ENCODE measurements at regions not wholly inside any gene's neighbourhood (a gene's known extent, or its start where the extent isn't known, plus 50 kb on each side); places are given as distances from the start of the nearest gene placed in this dataset.

DNA sequence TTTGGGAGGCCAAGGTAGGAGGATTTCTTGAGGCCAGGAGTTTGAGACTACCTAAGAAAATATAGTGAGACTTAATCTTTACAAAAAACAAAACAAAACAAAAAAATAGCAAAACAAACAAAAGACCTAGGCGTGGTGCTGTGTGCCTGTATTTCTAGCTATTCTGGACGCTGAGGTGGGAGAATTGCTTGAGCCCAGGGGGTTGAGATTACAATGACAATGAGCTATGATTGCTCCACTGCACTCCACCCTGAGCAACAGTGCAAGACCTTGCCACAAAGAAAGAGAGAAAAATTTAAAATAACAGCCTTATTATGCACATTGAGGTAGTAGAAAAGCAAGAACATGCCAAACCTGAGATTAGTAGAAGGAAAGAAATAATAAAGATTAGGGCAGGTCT lies 657.7 kb downstream of the PDHA2 start:
- Mint-ChIP-seq H3K9me3 (ENCODE audit: unreplicated experiment) (peaks cover 5% of the 10 kb centered on the region), H3K36me3 (ENCODE audit: low read depth, unreplicated experiment) (no peaks in the 10 kb centered on the region), H3K4me3 (ENCODE audit: unreplicated experiment) (no peak overlapping the region), H3K4me1 (ENCODE audit: low read depth, unreplicated experiment) (no peaks in the 10 kb centered on the region), H3K27ac (ENCODE audit: unreplicated experiment) (no peak overlapping the region), H3K27me3 (ENCODE audit: low read depth, unreplicated experiment) (no peaks in the 10 kb centered on the region)
- Histone ChIP-seq H3K27ac (ENCODE audit: low read depth, low read length) (no peak overlapping the region), H3K9me3 (ENCODE audit: insufficient read depth, low read depth, low read length) (peaks cover 5% of the 10 kb centered on the region), H3K27me3 (ENCODE audit: insufficient read depth, low read length) (no peaks in the 10 kb centered on the region), H3K4me2 (ENCODE audit: low read length) (no peak overlapping the region), H2AFZ (ENCODE audit: low read depth, low read length) (no peak overlapping the region), H4K20me1 (ENCODE audit: insufficient read depth, low read length) (no peaks in the 10 kb centered on the region), H3K36me3 (ENCODE audit: insufficient read depth, low read length) (no peaks in the 10 kb centered on the region), H3K79me2 (ENCODE audit: insufficient read depth, low read length) (no peaks in the 10 kb centered on the region), H3K4me1 (ENCODE audit: insufficient read depth, low read length) (no peaks in the 10 kb centered on the region), H3K4me3 (ENCODE audit: insufficient read depth, low read depth, low read length) (no peak overlapping the region), H3K9ac (ENCODE audit: low read length) (no peak overlapping the region)
- no peak for DNase-seq (ENCODE audit: low read depth)
- TF ChIP-seq CTCF (IDR thresholded peaks at IDR 0.05; ENCODE audit: insufficient read depth, low read depth, low read length) (no peak), EZH2 (IDR thresholded peaks at IDR 0.05; ENCODE audit: insufficient read depth, low read length) (no peak)
- FAIRE-seq: no peak

DNA sequence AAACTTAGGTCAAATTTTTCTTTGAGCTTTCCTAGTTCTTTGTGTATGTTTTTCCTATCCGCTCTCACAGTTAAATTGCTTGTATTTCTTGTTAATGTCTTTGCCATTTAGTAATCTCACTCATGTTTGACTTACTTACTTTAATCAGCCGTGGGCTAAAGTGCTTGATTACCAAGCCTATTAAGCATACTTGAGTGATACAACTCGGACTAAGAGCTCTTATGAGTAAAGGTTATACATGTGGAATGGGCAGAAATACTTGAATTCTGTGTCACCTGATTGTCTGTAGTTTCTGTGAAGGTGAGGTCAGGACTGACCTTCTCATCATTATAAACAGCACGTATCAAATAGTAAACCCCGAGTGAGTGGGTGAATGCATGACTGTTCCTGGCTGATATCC lies 664.5 kb downstream of the PDHA2 start:
- H3K4me2 ChIP-seq (ENCODE audit: low read length): no peak overlapping the region
- Mint-ChIP-seq H3K36me3 (ENCODE audit: low read depth, unreplicated experiment) (no peaks in the 10 kb centered on the region), H3K4me1 (ENCODE audit: low read depth, unreplicated experiment) (no peaks in the 10 kb centered on the region), H3K27ac (ENCODE audit: unreplicated experiment) (no peak overlapping the region), H3K9me3 (ENCODE audit: unreplicated experiment) (peaks cover 4% of the 10 kb centered on the region), H3K27me3 (ENCODE audit: low read depth, unreplicated experiment) (no peaks in the 10 kb centered on the region), H3K4me3 (ENCODE audit: unreplicated experiment) (no peak overlapping the region)
- H3K9me3 ChIP-seq (ENCODE audit: insufficient read depth, low read depth, low read length): no peaks in the 10 kb centered on the region
- H3K36me3 ChIP-seq (ENCODE audit: insufficient read depth, low read length): no peaks in the 10 kb centered on the region
- TF ChIP-seq EZH2 (IDR thresholded peaks at IDR 0.05; ENCODE audit: insufficient read depth, low read length) (no peak), CTCF (IDR thresholded peaks at IDR 0.05; ENCODE audit: insufficient read depth, low read depth, low read length) (no peak)
- H4K20me1 ChIP-seq (ENCODE audit: insufficient read depth, low read length): no peaks in the 10 kb centered on the region
- no peak overlapping the region for H2AFZ ChIP-seq (ENCODE audit: low read depth, low read length)
- no peak overlapping the region for H3K4me3 ChIP-seq (ENCODE audit: insufficient read depth, low read depth, low read length)
- H3K9ac ChIP-seq (ENCODE audit: low read length): no peak overlapping the region
- DNase-seq (ENCODE audit: low read depth) (no peak), FAIRE-seq (no peak)
- no peaks in the 10 kb centered on the region for H3K79me2 ChIP-seq (ENCODE audit: insufficient read depth, low read length)
- H3K27ac ChIP-seq (ENCODE audit: low read depth, low read length): no peak overlapping the region
- no peaks in the 10 kb centered on the region for H3K4me1 ChIP-seq (ENCODE audit: insufficient read depth, low read length)
- H3K27me3 ChIP-seq (ENCODE audit: insufficient read depth, low read length): no peaks in the 10 kb centered on the region

- no peak overlapping the region for H3K4me3 Mint-ChIP-seq (ENCODE audit: unreplicated experiment)
- Histone ChIP-seq H3K27me3 (ENCODE audit: insufficient read depth, low read length) (no peaks in the 10 kb centered on the region), H3K79me2 (ENCODE audit: insufficient read depth, low read length) (no peaks in the 10 kb centered on the region), H3K36me3 (ENCODE audit: insufficient read depth, low read length) (no peaks in the 10 kb centered on the region), H3K9me3 (ENCODE audit: insufficient read depth, low read depth, low read length) (no peaks in the 10 kb centered on the region), H3K27ac (ENCODE audit: low read depth, low read length) (no peak overlapping the region), H3K9ac (ENCODE audit: low read length) (no peak overlapping the region), H3K4me1 (ENCODE audit: insufficient read depth, low read length) (no peaks in the 10 kb centered on the region), H4K20me1 (ENCODE audit: insufficient read depth, low read length) (no peaks in the 10 kb centered on the region), H2AFZ (ENCODE audit: low read depth, low read length) (no peak overlapping the region), H3K4me3 (ENCODE audit: insufficient read depth, low read depth, low read length) (no peak overlapping the region), H3K4me2 (ENCODE audit: low read length) (no peak overlapping the region)
- H3K9me3 Mint-ChIP-seq (ENCODE audit: unreplicated experiment): no peaks in the 10 kb centered on the region
- TF ChIP-seq CTCF (IDR thresholded peaks at IDR 0.05; ENCODE audit: insufficient read depth, low read depth, low read length) (no peak), EZH2 (IDR thresholded peaks at IDR 0.05; ENCODE audit: insufficient read depth, low read length) (no peak)
- H3K27ac Mint-ChIP-seq (ENCODE audit: unreplicated experiment): no peak overlapping the region
- FAIRE-seq: no peak
- H3K36me3 Mint-ChIP-seq (ENCODE audit: low read depth, unreplicated experiment): no peaks in the 10 kb centered on the region
- no peaks in the 10 kb centered on the region for H3K27me3 Mint-ChIP-seq (ENCODE audit: low read depth, unreplicated experiment)
- no peak for DNase-seq (ENCODE audit: low read depth)
- H3K4me1 Mint-ChIP-seq (ENCODE audit: low read depth, unreplicated experiment): no peaks in the 10 kb centered on the region
Observed at GRCh38 chr4:96509039-96509741, 669.3 kb downstream of the PDHA2 start.
